Prostate gland (tissue), 2 donors: ENCODE measurements at regions not wholly inside any gene's neighbourhood (a gene's known extent, or its start where the extent isn't known, plus 50 kb on each side); places are given as distances from the start of the nearest gene placed in this dataset.

Experiments used
- DNase-seq: peaks from one replicate; pipeline ENCODE4 v3.0.0-alpha.2; 2019; ENCODE audit warnings: low spot score
- H3K27ac ChIP-seq, 2 donors: fragments of 200-600 bp; sonication (generic); 2 replicates each; pipeline ENCODE4 v1.5.1; 2017 to 2019
- H3K27me3 ChIP-seq: fragments of 200-600 bp; sonication (generic); replicated peaks from 2 replicates; pipeline ENCODE4 v1.5.1; 2019; ENCODE audit not compliant: insufficient read depth
- H3K36me3 ChIP-seq, 2 donors: fragments of 200-600 bp; sonication (generic); 1 replicate in 1 of 2; 2 replicates in 1 of 2; pipeline versions ENCODE4 v1.5.1 to v1.8.1; 2017 to 2019
- H3K4me1 ChIP-seq: fragments of 200-600 bp; sonication (generic); replicated peaks from 2 replicates; pipeline ENCODE4 v1.5.1; 2019
- H3K4me3 ChIP-seq, 2 donors: fragments of 200-600 bp; sonication (generic); 2 replicates each; pipeline ENCODE4 v1.5.1; 2017 to 2019
- H3K9me3 ChIP-seq: fragments of 200-600 bp; sonication (generic); 2 replicates; pipeline ENCODE4 v1.5.1; 2017
- POLR2A ChIP-seq: fragments of 450-650 bp; IDR thresholded peaks from one replicate; pipeline ENCODE4 v1.6.1; 2016; ENCODE audit warnings: antibody characterized with exemption, mild to moderate bottlenecking
- POLR2AphosphoS5 ChIP-seq: sonication (generic); formaldehyde crosslinking; IDR thresholded peaks from one replicate; pipeline ENCODE4 v1.6.1; 2017; ENCODE audit warnings: antibody characterized with exemption
- WGBS: methylation state at CpG from one replicate; pipeline ENCODE4 v1.1.5; 2018; 5-methylcytosine and 5-hydroxymethylcytosine counted together
- intact Hi-C: fragments of 100-400 bp; cut with DNase I; formaldehyde crosslinking; loops from one replicate; pipeline ENCODE4 v1.14.2; 2022
- TF ChIP-seq, protein P1 (sequence below), 4 experiments: fragments of 200-600 bp in 2 of 4; fragments of 450-650 bp in 2 of 4; sonication (generic) in 2 of 4; IDR thresholded peaks; 1 replicate in 3 of 4; 2 replicates in 1 of 4; pipeline ENCODE4 v1.5.1; 2016 to 2019; ENCODE audit warnings: antibody characterized with exemption in 4 of 4, mild to moderate bottlenecking in 2 of 4, moderate library complexity in 2 of 4

DNA sequence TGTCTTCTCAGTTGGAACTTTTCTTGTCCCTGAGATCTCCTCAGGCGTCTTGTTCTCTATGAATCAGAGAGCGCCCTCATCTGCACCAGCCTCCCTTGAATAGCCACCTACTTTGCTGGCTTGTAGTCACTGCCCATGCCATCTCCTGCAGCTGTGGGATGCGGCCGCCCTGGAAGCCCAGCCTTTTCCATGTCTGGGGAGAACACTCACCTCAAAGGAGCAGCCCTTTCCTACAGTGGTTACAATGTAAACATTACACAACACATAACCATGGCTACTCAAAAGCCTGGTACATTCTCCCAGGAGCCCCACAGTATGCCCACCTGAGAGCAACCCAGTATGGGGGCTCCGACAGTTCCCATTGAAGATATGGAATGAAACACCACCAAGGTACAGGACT is 351.0 kb downstream of the EN1 start:
- H3K36me3 ChIP-seq = no peaks in the 10 kb centered on the region
- intact Hi-C loops = no loop called here
- no peak overlapping the region for H3K4me3 ChIP-seq
- H3K27ac ChIP-seq = no peak overlapping the region
- TF ChIP-seq, protein P1, sequence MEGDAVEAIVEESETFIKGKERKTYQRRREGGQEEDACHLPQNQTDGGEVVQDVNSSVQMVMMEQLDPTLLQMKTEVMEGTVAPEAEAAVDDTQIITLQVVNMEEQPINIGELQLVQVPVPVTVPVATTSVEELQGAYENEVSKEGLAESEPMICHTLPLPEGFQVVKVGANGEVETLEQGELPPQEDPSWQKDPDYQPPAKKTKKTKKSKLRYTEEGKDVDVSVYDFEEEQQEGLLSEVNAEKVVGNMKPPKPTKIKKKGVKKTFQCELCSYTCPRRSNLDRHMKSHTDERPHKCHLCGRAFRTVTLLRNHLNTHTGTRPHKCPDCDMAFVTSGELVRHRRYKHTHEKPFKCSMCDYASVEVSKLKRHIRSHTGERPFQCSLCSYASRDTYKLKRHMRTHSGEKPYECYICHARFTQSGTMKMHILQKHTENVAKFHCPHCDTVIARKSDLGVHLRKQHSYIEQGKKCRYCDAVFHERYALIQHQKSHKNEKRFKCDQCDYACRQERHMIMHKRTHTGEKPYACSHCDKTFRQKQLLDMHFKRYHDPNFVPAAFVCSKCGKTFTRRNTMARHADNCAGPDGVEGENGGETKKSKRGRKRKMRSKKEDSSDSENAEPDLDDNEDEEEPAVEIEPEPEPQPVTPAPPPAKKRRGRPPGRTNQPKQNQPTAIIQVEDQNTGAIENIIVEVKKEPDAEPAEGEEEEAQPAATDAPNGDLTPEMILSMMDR (IDR thresholded peaks at IDR 0.05) = no peak
- TF ChIP-seq POLR2A (no peak), POLR2AphosphoS5 (no peak)
- H3K9me3 ChIP-seq = no peaks in the 10 kb centered on the region
- no peaks in the 10 kb centered on the region for H3K4me1 ChIP-seq
- 76% methylated on average over 5 of the region's 5 CpGs for WGBS
- DNase-seq = no peak
- H3K27me3 ChIP-seq = no peaks in the 10 kb centered on the region

DNA sequence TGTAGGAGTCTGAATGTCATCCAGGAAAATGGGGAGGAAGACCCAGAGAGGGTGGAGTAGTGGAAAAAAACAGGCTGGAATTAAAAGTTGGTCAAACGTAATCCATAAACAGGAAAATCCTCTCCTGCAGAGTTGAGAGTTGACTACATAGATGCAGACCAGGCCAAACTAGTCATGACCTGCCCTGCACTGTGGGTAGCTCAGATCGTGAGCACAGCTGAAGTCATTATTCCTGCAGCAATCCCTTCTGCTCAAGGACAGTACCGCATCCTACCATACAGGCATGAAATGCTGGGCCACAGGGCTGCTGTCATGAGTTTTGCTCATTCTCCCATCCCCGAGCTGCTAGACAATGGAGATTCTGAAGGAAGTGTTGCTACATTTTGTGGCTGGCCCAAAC is 352.2 kb downstream of the EN1 start:
- 52% methylated on average over 4 of the region's 4 CpGs for WGBS
- Histone ChIP-seq H3K27me3 (no peaks in the 10 kb centered on the region), H3K4me1 (no peaks in the 10 kb centered on the region), H3K9me3 (no peaks in the 10 kb centered on the region), H3K36me3 (no peaks in the 10 kb centered on the region), H3K27ac (no peak overlapping the region), H3K4me3 (no peak overlapping the region)
- no peak for TF ChIP-seq POLR2A
- intact Hi-C loops = no loop called here
- no peak for DNase-seq

DNA sequence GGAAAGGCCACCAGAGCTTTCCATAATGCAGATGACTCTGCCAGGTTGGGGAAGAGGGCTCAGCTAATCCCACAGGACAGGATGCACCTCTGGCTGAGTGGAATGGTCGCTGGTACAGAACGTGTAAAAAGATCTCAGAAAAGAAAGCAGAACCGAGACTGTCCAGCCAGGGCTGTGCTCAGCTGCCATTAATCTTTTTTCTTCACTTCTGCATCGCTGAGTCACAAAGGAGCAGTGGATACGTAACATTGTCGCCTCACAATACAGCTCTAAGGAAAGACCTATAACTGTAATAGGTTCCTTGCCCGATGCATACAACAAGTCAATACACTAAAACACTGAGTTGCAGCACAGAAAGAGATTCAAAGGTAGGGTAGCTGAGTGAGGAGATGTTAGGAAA is 354.2 kb downstream of the EN1 start:
- Histone ChIP-seq H3K27ac (no peak overlapping the region), H3K4me3 (no peak overlapping the region), H3K9me3 (no peaks in the 10 kb centered on the region), H3K4me1 (no peaks in the 10 kb centered on the region), H3K27me3 (no peaks in the 10 kb centered on the region), H3K36me3 (no peaks in the 10 kb centered on the region)
- intact Hi-C loops = no loop called here
- TF ChIP-seq POLR2A (no peak), POLR2AphosphoS5 (no peak)
- TF ChIP-seq, protein P1 (IDR thresholded peaks at IDR 0.05) = no peak
- WGBS = 88% methylated on average over 7 of the region's 7 CpGs
- DNase-seq = no peak

DNA sequence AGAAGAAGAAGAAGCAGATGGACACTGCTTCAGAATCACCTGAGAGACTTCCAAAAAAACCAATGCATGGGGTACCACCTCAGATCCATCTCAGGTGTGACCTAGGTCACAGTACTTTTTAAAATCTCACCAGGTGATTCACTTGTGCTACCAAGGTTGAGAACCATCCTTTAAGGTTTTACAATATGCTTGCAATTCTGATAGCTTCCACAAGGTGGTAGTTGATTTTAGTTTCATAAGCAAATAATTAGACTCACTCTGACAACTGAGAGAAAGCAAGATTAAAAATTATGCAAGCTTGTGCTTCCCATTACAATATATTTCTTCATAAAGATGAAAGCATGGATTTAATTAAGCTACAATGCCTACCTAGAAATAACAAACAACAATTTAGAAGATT is 355.1 kb downstream of the EN1 start:
- H3K27ac ChIP-seq = no peak overlapping the region
- no peaks in the 10 kb centered on the region for H3K9me3 ChIP-seq
- no peak for TF ChIP-seq POLR2A
- TF ChIP-seq, protein P1 (IDR thresholded peaks at IDR 0.05) = no peak
- TF ChIP-seq POLR2AphosphoS5 = no peak
- no peaks in the 10 kb centered on the region for H3K27me3 ChIP-seq
- intact Hi-C loops = no loop called here
- no peak overlapping the region for H3K4me3 ChIP-seq
- H3K4me1 ChIP-seq = no peaks in the 10 kb centered on the region
- H3K36me3 ChIP-seq = no peaks in the 10 kb centered on the region
- DNase-seq = no peak

DNA sequence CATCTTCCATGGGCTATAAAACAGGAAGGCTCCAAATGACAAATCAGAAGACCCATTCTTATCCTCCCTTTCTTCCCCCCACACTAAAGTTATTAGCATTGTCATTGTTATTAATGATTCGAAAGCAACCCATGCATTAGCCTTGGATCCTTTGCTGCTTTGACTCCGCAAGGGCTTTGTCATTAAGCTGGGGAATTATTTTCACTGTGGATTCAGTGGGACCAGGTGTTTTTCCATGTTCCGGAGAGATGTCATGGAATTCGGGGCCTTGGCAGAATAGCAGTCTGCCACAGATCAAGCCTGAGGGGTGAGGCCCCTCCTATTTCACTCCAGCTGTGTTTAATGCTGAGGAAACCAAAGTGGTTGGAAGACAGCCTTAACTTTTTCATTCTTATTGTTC is 357.1 kb downstream of the EN1 start:
- Histone ChIP-seq H3K4me3 (no peak overlapping the region), H3K27me3 (no peaks in the 10 kb centered on the region), H3K27ac (no peak overlapping the region), H3K9me3 (no peaks in the 10 kb centered on the region), H3K36me3 (no peaks in the 10 kb centered on the region), H3K4me1 (no peaks in the 10 kb centered on the region)
- intact Hi-C loops = no loop called here
- DNase-seq = no peak
- TF ChIP-seq, protein P1 (IDR thresholded peaks at IDR 0.05) = no peak
- TF ChIP-seq POLR2A = no peak
- TF ChIP-seq POLR2AphosphoS5 = no peak
- 56% methylated on average over 4 of the region's 4 CpGs for WGBS
